Bronchial epithelial cell (primary cell): ENCODE measurements at regions not wholly inside any gene's neighbourhood (a gene's known extent, or its start where the extent isn't known, plus 50 kb on each side); places are given as distances from the start of the nearest gene placed in this dataset.
"Not testable (repeated sequence)": the region's sequence is repeated elsewhere in the genome, so short reads cannot be mapped to it uniquely, and the experiment has no call there.

Source experiments
- DNase-seq: peaks from one replicate; pipeline ENCODE4 v3.0.0-alpha.2; 2010; ENCODE audit warnings: low read depth
- FAIRE-seq: peaks from 2 replicates; lab custom pipeline; 2011; peaks lifted over from hg19 to GRCh38; lab: Jason Lieb, UNC
- H3K27me3 ChIP-seq: 2 replicates; pipeline ENCODE4 v1.5.1; 2011; ENCODE audit warnings: low read length; ENCODE audit not compliant: control insufficient read depth, insufficient read depth
- H3K36me3 ChIP-seq: 2 replicates; pipeline ENCODE4 v1.5.1; 2011; ENCODE audit warnings: low read length; ENCODE audit not compliant: control insufficient read depth, insufficient read depth
- H3K4me3 ChIP-seq: 2 replicates; pipeline ENCODE4 v1.5.1; 2011; ENCODE audit warnings: mild to moderate bottlenecking, low read depth, low read length, control low read depth
- CTCF ChIP-seq: IDR thresholded peaks from 2 replicates; pipeline ENCODE4 v1.5.1; 2011; ENCODE audit warnings: mild to moderate bottlenecking, moderate library complexity, low read length, control low read depth, inconsistent platforms; ENCODE audit not compliant: insufficient read depth, severe bottlenecking

- peaks cover 2% of the 10 kb centered on the region for H3K27me3 ChIP-seq
- H3K36me3 ChIP-seq = no peaks in the 10 kb centered on the region
- no peak overlapping the region for H3K4me3 ChIP-seq
- peak; percentile 46 for TF ChIP-seq CTCF
- DNase-seq = peak; percentile 44
- FAIRE-seq = no peak
These were observed 147.4 kb downstream of the SMIM20 start for GRCh38 chr4:26061248-26061986.

- no peak for FAIRE-seq
- H3K4me3 ChIP-seq = no peak overlapping the region
- no peak for DNase-seq
- TF ChIP-seq CTCF = no peak
- peaks cover 2% of the 10 kb centered on the region for H3K27me3 ChIP-seq
- no peaks in the 10 kb centered on the region for H3K36me3 ChIP-seq
These were observed 148.2 kb downstream of the SMIM20 start for GRCh38 chr4:26062215-26062614.

- not testable (repeated sequence) for H3K36me3 ChIP-seq, FAIRE-seq, DNase-seq, H3K4me3 ChIP-seq, H3K27me3 ChIP-seq
These were observed 150.0 kb downstream of the SMIM20 start for GRCh38 chr4:26064009-26064408.

- FAIRE-seq (no peak), DNase-seq (no peak)
- TF ChIP-seq CTCF = no peak
- no peak overlapping the region for H3K4me3 ChIP-seq
- no peaks in the 10 kb centered on the region for H3K36me3 ChIP-seq
- H3K27me3 ChIP-seq = peaks cover 5% of the 10 kb centered on the region
These were observed 151.8 kb downstream of the SMIM20 start for GRCh38 chr4:26065833-26066232.

GRCh38 chr4:26067035-26067434 lies 153.0 kb downstream of the SMIM20 start:
- H3K4me3 ChIP-seq = no peak overlapping the region
- DNase-seq (peak; percentile 83), FAIRE-seq (no peak)
- H3K27me3 ChIP-seq = peaks cover 5% of the 10 kb centered on the region
- H3K36me3 ChIP-seq = no peaks in the 10 kb centered on the region
- no peak for TF ChIP-seq CTCF

- FAIRE-seq (no peak), DNase-seq (no peak)
- H3K36me3 ChIP-seq = no peaks in the 10 kb centered on the region
- H3K27me3 ChIP-seq = peaks cover 7% of the 10 kb centered on the region
- H3K4me3 ChIP-seq = no peak overlapping the region
- TF ChIP-seq CTCF = peak; percentile 24
These were observed 155.2 kb downstream of the SMIM20 start for GRCh38 chr4:26069218-26069617.
